HG03469 (cell line): ENCODE measurements at regions not wholly inside any gene's neighbourhood (a gene's known extent, or its start where the extent isn't known, plus 50 kb on each side); places are given as distances from the start of the nearest gene placed in this dataset.
"Not testable (repeated sequence)": the region's sequence is repeated elsewhere in the genome, so short reads cannot be mapped to it uniquely, and the experiment has no call there.

Experiments
- ATAC-seq: cut with Tn5 transposase; IDR thresholded peaks from one replicate; pipeline ENCODE4 v1.9.1; 2021; ENCODE audit warnings: mild to moderate bottlenecking, moderate library complexity, moderate number of reproducible peaks; ENCODE audit not compliant: unreplicated experiment

- no peak for ATAC-seq
Measured at GRCh38 chr10:131820626-131821025, 80.2 kb upstream of the PPP2R2D start.

GRCh38 chr10:131821378-131822012 is 79.3 kb upstream of the PPP2R2D start:
- ATAC-seq, result no peak

DNA sequence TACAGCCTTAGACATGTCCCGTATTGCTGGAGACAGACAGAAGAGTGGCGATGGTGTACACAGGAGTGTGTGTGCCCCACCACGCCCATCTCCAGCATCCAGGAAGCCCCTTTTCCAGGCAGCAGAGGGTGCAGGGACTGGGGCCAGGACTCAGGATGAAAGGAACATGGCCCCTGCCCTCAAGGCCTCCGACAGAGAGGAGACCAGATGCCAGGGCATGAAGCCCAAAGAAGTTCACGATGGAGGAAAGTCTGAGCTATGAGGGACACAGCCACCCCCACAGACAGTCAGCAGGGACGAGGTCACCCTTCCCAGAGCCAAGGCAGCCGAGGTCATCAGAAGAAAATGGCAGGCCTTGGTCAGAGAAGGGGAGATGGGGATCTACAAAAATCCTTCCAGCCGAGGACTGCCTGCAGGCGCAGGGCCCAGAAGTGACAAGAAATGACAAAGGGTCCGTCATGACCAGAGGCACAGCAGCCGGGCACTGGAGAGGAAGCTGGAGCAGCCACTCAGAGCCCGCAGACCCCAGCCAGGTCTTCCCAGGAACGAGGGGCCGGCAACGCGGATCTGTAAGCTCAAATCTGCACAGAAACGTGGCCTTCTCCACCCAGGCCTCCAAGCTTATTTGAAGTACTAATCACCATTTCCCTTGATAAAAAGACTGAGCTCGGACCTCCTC is 78.7 kb upstream of the PPP2R2D start:
- no peak for ATAC-seq

- ATAC-seq, result no peak
Measured at GRCh38 chr10:131822692-131823245, 78.0 kb upstream of the PPP2R2D start.

DNA sequence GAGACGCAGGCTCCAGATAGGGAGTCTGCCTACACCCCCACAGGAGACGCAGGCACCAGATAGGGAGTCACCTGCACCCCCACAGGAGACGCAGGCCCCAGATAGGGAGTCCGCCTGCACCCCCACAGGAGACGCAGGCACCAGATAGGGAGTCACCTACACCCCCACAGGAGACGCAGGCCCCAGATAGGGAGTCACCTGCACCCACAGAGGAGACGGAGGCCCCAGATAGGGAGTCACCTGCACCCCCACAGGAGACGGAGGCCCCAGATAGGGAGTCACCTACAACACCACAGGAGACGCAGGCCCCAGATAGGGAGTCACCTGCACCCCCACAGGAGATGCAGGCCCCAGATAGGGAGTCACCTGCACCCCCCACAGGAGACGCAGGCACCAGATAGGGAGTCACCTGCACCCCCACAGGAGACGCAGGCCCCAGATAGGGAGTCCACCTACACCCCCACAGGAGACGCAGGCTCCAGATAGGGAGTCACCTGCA is 77.2 kb upstream of the PPP2R2D start:
- not testable (repeated sequence) for ATAC-seq

GRCh38 chr10:131824371-131825149 is 76.2 kb upstream of the PPP2R2D start:
- ATAC-seq, result no peak

- no peak for ATAC-seq
Measured at GRCh38 chr10:131825150-131825848, 75.5 kb upstream of the PPP2R2D start.

GRCh38 chr10:131825960-131826650 is 74.7 kb upstream of the PPP2R2D start:
- no peak for ATAC-seq

GRCh38 chr10:131829156-131829930 is 71.5 kb upstream of the PPP2R2D start:
- ATAC-seq, result no peak

DNA sequence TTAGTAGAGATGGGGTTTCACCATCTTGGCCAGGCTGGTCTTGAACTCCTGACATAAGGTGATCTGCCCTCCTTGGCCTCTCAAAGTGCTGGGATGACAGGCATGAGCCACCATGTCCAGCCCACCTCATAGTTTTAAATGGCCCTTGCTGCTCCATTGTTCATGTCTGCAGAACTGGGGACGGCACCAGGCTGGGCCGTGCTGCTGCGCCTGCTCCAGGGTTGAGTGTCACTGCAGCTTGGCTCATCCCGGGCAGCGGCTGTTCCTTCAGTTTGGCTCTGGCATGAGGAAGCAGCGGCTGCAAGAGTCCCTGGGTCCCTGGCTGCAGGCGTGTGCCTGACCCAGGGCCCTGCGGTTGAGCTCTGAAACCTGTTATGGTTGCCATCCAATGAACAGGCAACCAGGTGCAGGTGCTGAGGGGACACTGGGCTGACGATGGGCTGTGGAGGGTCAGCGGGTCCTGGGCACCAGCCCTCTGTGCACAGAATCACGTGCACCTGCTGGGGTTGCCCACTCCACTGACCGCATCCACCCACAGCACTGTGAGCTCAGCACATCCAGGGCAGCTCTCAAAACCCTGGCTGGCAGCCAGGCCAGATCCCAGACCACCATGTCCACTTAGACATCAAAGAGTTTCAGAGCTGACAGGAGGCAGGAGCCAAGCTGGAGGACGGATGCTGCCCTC is 70.2 kb upstream of the PPP2R2D start:
- no peak for ATAC-seq

DNA sequence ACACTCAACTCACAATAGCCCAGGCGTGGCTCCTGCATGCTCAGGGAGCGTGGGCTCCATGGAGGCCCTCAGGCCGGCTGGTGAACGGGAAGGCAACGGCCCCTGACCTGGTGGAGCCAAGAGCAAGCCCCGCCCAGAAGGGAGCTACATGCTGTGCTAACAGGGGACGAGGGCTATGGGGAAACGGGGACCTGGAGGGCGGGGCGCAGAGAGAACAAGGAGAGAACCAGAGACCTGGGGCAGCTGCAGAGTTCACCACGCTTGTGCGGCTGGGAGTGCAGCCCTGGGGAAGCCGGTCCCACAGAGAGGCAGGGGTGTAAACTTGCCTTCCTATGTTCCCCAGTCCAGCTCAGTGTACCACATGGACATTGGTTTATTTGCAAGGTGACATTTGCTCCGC is 69.2 kb upstream of the PPP2R2D start:
- no peak for ATAC-seq

- no peak for ATAC-seq
Measured at GRCh38 chr10:131832056-131832685, 68.6 kb upstream of the PPP2R2D start.

DNA sequence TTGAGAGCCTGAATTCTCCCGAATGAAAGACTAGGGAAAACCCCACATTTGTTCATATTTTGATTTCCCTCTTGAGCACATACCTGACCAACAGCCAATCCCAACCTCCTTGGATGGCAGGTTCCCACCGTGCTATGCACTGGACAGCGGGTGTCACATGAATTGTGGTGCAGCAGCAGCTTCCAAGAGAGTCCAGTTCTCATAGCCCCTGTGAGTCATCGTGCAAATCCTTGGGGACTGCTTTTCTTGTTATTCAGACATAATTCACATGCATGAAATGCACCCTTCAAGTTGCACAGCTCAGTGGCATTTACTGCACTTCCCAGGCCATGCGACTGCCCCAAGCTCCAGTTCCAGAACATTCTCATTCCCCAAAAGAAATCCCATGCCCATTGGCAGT is 67.8 kb upstream of the PPP2R2D start:
- ATAC-seq, result no peak

GRCh38 chr10:131833446-131834080 is 67.2 kb upstream of the PPP2R2D start:
- no peak for ATAC-seq

DNA sequence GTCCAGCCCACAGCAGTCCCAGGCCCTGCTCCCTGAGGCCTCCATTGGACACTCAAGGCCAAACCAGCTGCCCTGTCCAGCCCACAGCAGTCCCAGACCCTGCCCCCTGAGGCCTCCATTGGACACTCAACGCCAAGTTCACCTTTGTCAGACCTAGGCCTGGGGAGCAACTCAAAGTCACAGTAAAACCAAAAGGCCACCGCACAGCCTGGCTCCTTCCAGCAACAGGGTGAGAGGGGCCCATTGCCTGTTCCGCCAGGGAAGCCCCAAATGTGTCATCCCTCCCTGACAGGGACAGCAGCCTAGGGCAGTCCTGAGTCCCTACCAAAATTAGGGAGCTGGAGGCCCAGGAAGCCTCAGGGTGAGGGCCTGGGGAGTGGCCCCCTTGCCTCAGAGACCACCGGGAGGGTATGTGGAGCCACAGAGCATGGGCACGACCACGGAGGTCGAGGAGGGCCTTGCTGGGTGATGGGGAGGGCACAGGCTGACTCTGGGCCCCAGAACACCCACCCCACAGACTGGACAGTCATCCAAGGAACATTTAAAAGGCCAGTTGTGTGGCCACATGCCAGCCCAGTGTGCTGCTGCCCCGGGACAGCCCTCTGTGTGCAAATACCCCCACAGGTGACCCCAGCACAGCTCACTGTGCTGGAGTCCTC is 66.5 kb upstream of the PPP2R2D start:
- ATAC-seq, result no peak

DNA sequence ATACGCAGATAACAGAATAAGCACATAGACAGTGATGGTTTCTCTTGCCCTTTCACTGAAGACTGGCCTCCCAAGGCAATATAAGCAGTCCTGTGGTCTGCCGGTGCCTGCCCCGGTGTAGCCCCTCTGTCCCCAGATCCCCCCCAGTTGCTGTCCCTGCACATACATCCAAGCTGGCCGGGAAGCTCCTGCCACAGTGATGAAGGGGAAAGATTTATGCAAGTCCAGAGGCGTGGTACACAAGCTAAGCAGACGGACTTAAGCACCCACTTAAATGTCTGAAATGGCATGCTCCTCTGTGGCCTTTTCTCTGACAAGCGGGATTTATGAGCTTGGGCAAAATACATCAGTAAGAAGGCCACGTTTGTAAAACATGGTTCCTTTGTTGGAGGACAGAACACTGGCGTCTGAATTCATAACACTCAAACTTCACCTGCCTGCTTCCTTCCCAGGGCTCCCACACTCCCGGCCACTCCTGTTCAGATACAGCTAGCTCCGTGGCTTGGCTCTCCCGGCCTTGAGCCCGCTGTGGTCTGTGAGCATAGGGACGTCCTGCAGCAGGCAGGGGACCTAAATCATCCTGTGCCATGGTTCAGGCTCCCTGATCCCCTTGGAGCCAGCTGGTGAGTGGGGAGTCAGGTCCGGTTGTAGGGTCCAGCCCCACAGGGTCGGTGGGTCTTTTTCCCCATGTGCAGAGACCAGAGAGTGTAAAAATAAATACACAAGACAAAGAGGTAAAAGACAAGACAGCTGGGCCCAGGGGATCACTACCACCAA is 61.7 kb upstream of the PPP2R2D start:
- ATAC-seq, result no peak
